Endothelial cell of umbilical vein (primary cell): ENCODE measurements at regions not wholly inside any gene's neighbourhood (a gene's known extent, or its start where the extent isn't known, plus 50 kb on each side); places are given as distances from the start of the nearest gene placed in this dataset.
"Not testable (repeated sequence)": the region's sequence is repeated elsewhere in the genome, so short reads cannot be mapped to it uniquely, and the experiment has no call there.

Source experiments
- BruUV-seq: library from RNA; stranded (reverse); fragments of 400-500 nt; replicated peaks from 2 replicates; lab custom pipeline; 2021; lab: Mats Ljungman, UMichigan
- CTCF ChIA-PET: fragments of 300-600, 350-600 bp; sonication (Branson Sonifier 250); formaldehyde crosslinking; loops from one replicate; lab custom pipeline; 2021; ENCODE audit warnings: antibody characterized with exemption, inconsistent platforms; lab: Charles Lee
- POLR2A ChIA-PET: fragments of 300-600, 350-600 bp; sonication (Branson Sonifier 250); formaldehyde crosslinking; loops from one replicate; lab custom pipeline; 2021; ENCODE audit warnings: antibody characterized with exemption, inconsistent platforms; lab: Charles Lee
- DNase-seq: peaks from one replicate; pipeline ENCODE4 v3.0.0-alpha.2; 2011; ENCODE audit warnings: low read depth, low spot score
- FAIRE-seq: peaks from 2 replicates; lab custom pipeline; 2011; peaks lifted over from hg19 to GRCh38; lab: Jason Lieb, UNC
- H2AFZ ChIP-seq: 2 replicates; pipeline ENCODE4 v1.6.0; 2012; ENCODE audit warnings: low read depth, low read length, control low read depth, inconsistent platforms
- H3K27ac ChIP-seq: 2 replicates; pipeline ENCODE4 v1.5.1; 2011; ENCODE audit warnings: low read depth, mild to moderate bottlenecking, control low read depth, low read length, moderate library complexity; ENCODE audit not compliant: insufficient read depth
- H3K27me3 ChIP-seq, 2 experiments: 2 replicates each; pipeline versions ENCODE4 v1.6.0 to v1.6.1; 2011; ENCODE audit warnings: low read length in 2 of 2, mixed read lengths in 1 of 2; ENCODE audit not compliant: control insufficient read depth in 2 of 2, insufficient read depth in 2 of 2
- H3K36me3 ChIP-seq, 2 experiments: 2 replicates in 1 of 2; 3 replicates in 1 of 2; pipeline ENCODE4 v1.5.1; 2011; ENCODE audit warnings: low read length in 2 of 2, mild to moderate bottlenecking in 1 of 2, moderate library complexity in 1 of 2; ENCODE audit not compliant: control insufficient read depth in 2 of 2, insufficient read depth in 2 of 2; ENCODE audit errors: extremely low read depth in 1 of 2
- H3K4me1 ChIP-seq: 3 replicates; pipeline ENCODE4 v1.5.1; 2011; ENCODE audit warnings: mild to moderate bottlenecking, low read length; ENCODE audit not compliant: control insufficient read depth, insufficient read depth; ENCODE audit errors: extremely low read depth
- H3K4me2 ChIP-seq: 2 replicates; pipeline ENCODE4 v1.6.1; 2011; ENCODE audit warnings: low read length, control low read depth, mixed read lengths; ENCODE audit not compliant: insufficient read depth
- H3K4me3 ChIP-seq, 3 experiments: fragments of 200-600 bp in 1 of 3; sonication (generic), shearing (Covaris generic) in 1 of 3; replicated peaks in 1 of 3; 2 replicates each; pipeline ENCODE4 v1.5.1; 2011 to 2016; ENCODE audit warnings: control low read depth in 3 of 3, low read length in 3 of 3, mild to moderate bottlenecking in 2 of 3, inconsistent platforms in 1 of 3, low read depth in 1 of 3, moderate library complexity in 1 of 3; ENCODE audit not compliant: insufficient read depth in 1 of 3
- H3K79me2 ChIP-seq: 2 replicates; pipeline ENCODE4 v1.6.0; 2012; ENCODE audit warnings: low read length, inconsistent platforms; ENCODE audit not compliant: control insufficient read depth, insufficient read depth
- H3K9ac ChIP-seq: replicated peaks from 2 replicates; pipeline ENCODE3; 2011; ENCODE audit warnings: low read length, control low read depth; ENCODE audit not compliant: insufficient read depth; ENCODE audit errors: extremely low read depth
- H3K9me1 ChIP-seq: replicated peaks from 3 replicates; pipeline ENCODE4 v1.6.0; 2011; ENCODE audit warnings: mild to moderate bottlenecking, low read length; ENCODE audit not compliant: control insufficient read depth, insufficient read depth; ENCODE audit errors: extremely low read depth
- H3K9me3 ChIP-seq: replicated peaks from 2 replicates; pipeline ENCODE4 v1.5.1; 2012; ENCODE audit warnings: low read length, inconsistent platforms; ENCODE audit not compliant: control insufficient read depth, insufficient read depth
- H4K20me1 ChIP-seq: replicated peaks from 2 replicates; pipeline ENCODE3; 2011; ENCODE audit warnings: mild to moderate bottlenecking, low read length; ENCODE audit not compliant: control insufficient read depth, insufficient read depth; ENCODE audit errors: extremely low read depth
- EZH2 ChIP-seq: IDR thresholded peaks from 2 replicates; pipeline ENCODE4 v1.6.1; 2012; ENCODE audit warnings: borderline replicate concordance, low read depth, mild to moderate bottlenecking, moderate library complexity, low read length, inconsistent platforms; ENCODE audit not compliant: severe bottlenecking
- FOS ChIP-seq: IDR thresholded peaks from 2 replicates; pipeline ENCODE4 v1.6.1; 2011; ENCODE audit warnings: mild to moderate bottlenecking, low read length, moderate library complexity, borderline replicate concordance; ENCODE audit not compliant: insufficient read depth
- GATA2 ChIP-seq: IDR thresholded peaks from 2 replicates; pipeline ENCODE4 v1.7.0; 2011; ENCODE audit warnings: low read depth, mild to moderate bottlenecking, moderate library complexity, mixed read lengths, low read length; ENCODE audit not compliant: insufficient read length, insufficient read depth
- JUN ChIP-seq: IDR thresholded peaks from 2 replicates; pipeline ENCODE4 v1.6.1; 2011; ENCODE audit warnings: borderline replicate concordance, low read depth; ENCODE audit not compliant: insufficient read length, insufficient read depth
- MYC ChIP-seq: IDR thresholded peaks from one replicate; pipeline ENCODE4 v1.6.1; 2011; ENCODE audit warnings: mild to moderate bottlenecking, low read depth, low read length
- POLR2A ChIP-seq: IDR thresholded peaks from 2 replicates; pipeline ENCODE4 v1.6.1; 2012; ENCODE audit warnings: low read depth, mild to moderate bottlenecking, control low read depth, low read length
- POLR2AphosphoS5 ChIP-seq: IDR thresholded peaks from 2 replicates; pipeline ENCODE4 v1.6.1; 2012; ENCODE audit warnings: low read depth, mild to moderate bottlenecking, control low read depth, low read length, moderate library complexity; ENCODE audit not compliant: insufficient read depth
- dilution Hi-C: fragments of 300-500 bp; cut with MboI; formaldehyde crosslinking; loops from one replicate; pipeline ENCODE4 v1.15.0; 2019; ENCODE audit warnings: low sequenced_read_pairs; ENCODE audit not compliant: extremely low pct_ligation_motif_present
- intact Hi-C: fragments of 100-400 bp; cut with micrococcal nuclease; formaldehyde crosslinking; loops from one replicate; pipeline ENCODE4 v1.10.0; 2022
- TF ChIP-seq, protein P1 (sequence below): IDR thresholded peaks from 2 replicates; pipeline ENCODE4 v1.6.1; 2011; ENCODE audit not compliant: insufficient read depth, insufficient read length
- TF ChIP-seq, protein P2 (sequence below), 2 donors: IDR thresholded peaks; 1 replicate in 1 of 2; 2 replicates in 1 of 2; pipeline ENCODE4 v1.5.1; 2011; ENCODE audit warnings: low read length in 2 of 2, mild to moderate bottlenecking in 2 of 2, moderate library complexity in 2 of 2, control low read depth in 1 of 2, inconsistent platforms in 1 of 2, low read depth in 1 of 2; ENCODE audit not compliant: insufficient read depth in 1 of 2; ENCODE audit errors: extremely low read depth in 1 of 2

DNA sequence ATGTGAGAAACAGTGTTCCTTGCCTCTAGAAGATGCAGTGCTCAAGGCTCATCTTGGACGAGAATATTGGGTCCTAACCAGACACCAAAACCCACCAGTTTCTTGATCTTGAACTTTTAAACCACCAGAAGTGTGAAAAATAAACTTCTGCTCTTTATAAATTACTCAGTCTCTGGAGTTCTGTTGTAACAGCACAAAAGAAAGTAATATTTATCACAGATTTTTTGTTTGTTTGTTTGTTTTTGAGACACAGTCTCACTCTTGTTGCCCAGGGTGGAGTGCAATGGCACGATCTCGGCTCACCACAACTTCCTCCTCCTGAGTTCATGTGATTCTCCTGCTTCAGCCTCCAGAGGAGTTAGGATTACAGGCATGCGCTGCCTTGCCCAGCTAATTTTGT lies 371.1 kb upstream of the NDST4 start:
- no peak for TF ChIP-seq POLR2AphosphoS5
- no peak for TF ChIP-seq GATA2
- TF ChIP-seq JUN, result no peak
- TF ChIP-seq POLR2A, result no peak
- intact Hi-C loops, result no loop called here
- Histone ChIP-seq H3K27ac (no peak overlapping the region), H3K27me3 (no peaks in the 10 kb centered on the region), H3K36me3 (no peaks in the 10 kb centered on the region), H2AFZ (no peak overlapping the region), H3K9ac (no peak overlapping the region), H4K20me1 (no peaks in the 10 kb centered on the region), H3K79me2 (no peaks in the 10 kb centered on the region), H3K4me1 (no peaks in the 10 kb centered on the region), H3K4me2 (no peak overlapping the region), H3K9me3 (peaks cover 4% of the 10 kb centered on the region), H3K9me1 (no peaks in the 10 kb centered on the region), H3K4me3 (no peak overlapping the region)
- DNase-seq (no peak), FAIRE-seq (no peak)
- CTCF ChIA-PET, result no interaction called here
- BruUV-seq, result no TSS peak
- POLR2A ChIA-PET, result no interaction called here
- dilution Hi-C loops, result no loop called here

DNA sequence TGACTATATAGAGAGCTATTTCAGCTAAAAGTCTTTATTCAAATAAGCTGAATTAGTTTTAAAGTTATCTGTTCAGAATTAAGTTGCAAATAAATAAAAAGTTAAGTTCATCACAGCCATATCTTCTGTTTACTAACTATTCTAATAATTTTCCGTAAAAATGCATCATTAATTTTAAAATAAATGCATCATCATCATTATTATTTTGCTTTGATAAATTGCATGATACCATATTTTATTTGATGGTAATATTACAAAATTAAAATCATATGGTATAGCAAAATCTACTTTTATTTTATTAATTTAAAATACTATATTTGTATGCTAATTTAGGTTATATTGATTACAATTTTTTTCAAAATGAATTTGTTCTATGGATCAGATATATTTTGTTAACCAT lies 357.3 kb upstream of the NDST4 start:
- ChIA-PET CTCF (no interaction called here), POLR2A (no interaction called here)
- TF ChIP-seq POLR2A (no peak), POLR2AphosphoS5 (no peak), GATA2 (no peak), MYC (no peak), JUN (no peak), FOS (no peak), EZH2 (no peak)
- TF ChIP-seq, protein P1, sequence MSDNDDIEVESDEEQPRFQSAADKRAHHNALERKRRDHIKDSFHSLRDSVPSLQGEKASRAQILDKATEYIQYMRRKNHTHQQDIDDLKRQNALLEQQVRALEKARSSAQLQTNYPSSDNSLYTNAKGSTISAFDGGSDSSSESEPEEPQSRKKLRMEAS, result no peak
- TF ChIP-seq, protein P2, sequence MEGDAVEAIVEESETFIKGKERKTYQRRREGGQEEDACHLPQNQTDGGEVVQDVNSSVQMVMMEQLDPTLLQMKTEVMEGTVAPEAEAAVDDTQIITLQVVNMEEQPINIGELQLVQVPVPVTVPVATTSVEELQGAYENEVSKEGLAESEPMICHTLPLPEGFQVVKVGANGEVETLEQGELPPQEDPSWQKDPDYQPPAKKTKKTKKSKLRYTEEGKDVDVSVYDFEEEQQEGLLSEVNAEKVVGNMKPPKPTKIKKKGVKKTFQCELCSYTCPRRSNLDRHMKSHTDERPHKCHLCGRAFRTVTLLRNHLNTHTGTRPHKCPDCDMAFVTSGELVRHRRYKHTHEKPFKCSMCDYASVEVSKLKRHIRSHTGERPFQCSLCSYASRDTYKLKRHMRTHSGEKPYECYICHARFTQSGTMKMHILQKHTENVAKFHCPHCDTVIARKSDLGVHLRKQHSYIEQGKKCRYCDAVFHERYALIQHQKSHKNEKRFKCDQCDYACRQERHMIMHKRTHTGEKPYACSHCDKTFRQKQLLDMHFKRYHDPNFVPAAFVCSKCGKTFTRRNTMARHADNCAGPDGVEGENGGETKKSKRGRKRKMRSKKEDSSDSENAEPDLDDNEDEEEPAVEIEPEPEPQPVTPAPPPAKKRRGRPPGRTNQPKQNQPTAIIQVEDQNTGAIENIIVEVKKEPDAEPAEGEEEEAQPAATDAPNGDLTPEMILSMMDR (IDR thresholded peaks at IDR 0.05; ENCODE audit: extremely low read depth in 1 of 2, insufficient read depth in 1 of 2, low read depth in 1 of 2, low read length in 2 of 2), result no peak
- DNase-seq (no peak), FAIRE-seq (no peak)
- BruUV-seq, result no TSS peak
- dilution Hi-C loops (no loop called here), intact Hi-C loops (no loop called here)
- H2AFZ ChIP-seq, result no peak overlapping the region
- H3K36me3 ChIP-seq, result no peaks in the 10 kb centered on the region
- no peaks in the 10 kb centered on the region for H4K20me1 ChIP-seq
- no peaks in the 10 kb centered on the region for H3K9me1 ChIP-seq
- H3K27ac ChIP-seq, result no peak overlapping the region
- no peaks in the 10 kb centered on the region for H3K27me3 ChIP-seq
- H3K79me2 ChIP-seq, result no peaks in the 10 kb centered on the region
- no peaks in the 10 kb centered on the region for H3K9me3 ChIP-seq
- H3K4me1 ChIP-seq, result no peaks in the 10 kb centered on the region
- no peak overlapping the region for H3K4me3 ChIP-seq
- H3K4me2 ChIP-seq, result no peak overlapping the region
- H3K9ac ChIP-seq, result no peak overlapping the region

DNA sequence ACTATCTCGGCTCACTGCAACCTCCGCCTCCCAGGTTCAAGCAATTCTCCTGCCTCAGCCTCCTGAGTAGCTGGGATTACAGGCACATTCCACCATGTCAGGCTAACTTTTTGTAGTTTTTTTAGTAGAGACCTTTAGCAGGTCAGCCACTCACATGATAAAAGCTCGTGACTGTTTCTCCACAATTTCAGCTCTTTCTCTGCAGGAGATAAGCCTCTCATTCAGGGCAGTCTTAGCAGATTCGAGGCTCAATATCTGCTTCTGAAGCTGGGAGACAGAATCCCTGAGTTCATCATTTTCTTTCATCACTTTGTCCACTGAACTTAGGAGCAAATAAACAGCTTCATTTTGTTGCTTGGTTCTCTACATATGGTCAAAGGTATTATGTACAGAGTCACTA lies 345.9 kb upstream of the NDST4 start:
- DNase-seq, CTCF ChIA-PET, H3K4me3 ChIP-seq, H3K9me3 ChIP-seq, dilution Hi-C loops, FAIRE-seq, intact Hi-C loops, H2AFZ ChIP-seq, POLR2A ChIA-PET, H3K79me2 ChIP-seq, H3K4me2 ChIP-seq, H3K4me1 ChIP-seq, H4K20me1 ChIP-seq, H3K27me3 ChIP-seq, H3K9ac ChIP-seq, H3K27ac ChIP-seq, H3K9me1 ChIP-seq, H3K36me3 ChIP-seq, BruUV-seq: not testable (repeated sequence)
